HepG2 (cell line): ENCODE measurements at regions not wholly inside any gene's neighbourhood (a gene's known extent, or its start where the extent isn't known, plus 50 kb on each side); places are given as distances from the start of the nearest gene placed in this dataset.

Source experiments
- ATAC-seq: fragments of 200-7000 bp; cut with Tn5 transposase; 3 replicates; pipeline ENCODE4 v1.9.1; 2020; ENCODE audit warnings: mild to moderate bottlenecking, moderate library complexity
- BruUV-seq: library from RNA; stranded (reverse); fragments of 400-500 nt; replicated peaks from 2 replicates; lab custom pipeline; 2021; lab: Mats Ljungman, UMichigan
- CTCF ChIA-PET: fragments of 300-600 bp; formaldehyde crosslinking; extraction: SDS; loops from one replicate; lab custom pipeline; 2021; ENCODE audit warnings: low total read pairs, inconsistent platforms, low intra/inter-chr PET ratio; lab: Yijun Ruan, JAX
- POLR2A ChIA-PET: fragments of 350-600 bp; sonication (Branson Sonifier 250); formaldehyde crosslinking; loops from one replicate; lab custom pipeline; 2020; ENCODE audit warnings: antibody characterized with exemption, inconsistent platforms; lab: Yijun Ruan, JAX
- DNase-seq: peaks from one replicate; pipeline ENCODE4 v3.0.0-alpha.2; 2015; ENCODE audit warnings: low spot score
- FAIRE-seq: peaks from 3 replicates; lab custom pipeline; 2011; peaks lifted over from hg19 to GRCh38; lab: Jason Lieb, UNC
- H2AFZ ChIP-seq: one replicate; pipeline ENCODE4 v1.6.1; 2011; ENCODE audit warnings: low read length, inconsistent platforms
- H3K27ac ChIP-seq: fragments of 300-600 bp; 3 replicates; pipeline ENCODE4 v1.8.0; 2011; ENCODE audit warnings: mixed run types, mild to moderate bottlenecking, mixed read lengths, low read length, inconsistent platforms; ENCODE audit not compliant: insufficient read depth; ENCODE audit errors: extremely low read length
- H3K27me3 ChIP-seq, 2 experiments: fragments of 200-600 bp in 1 of 2; 2 replicates in 1 of 2; 3 replicates in 1 of 2; pipeline versions ENCODE4 v1.6.0 to v1.8.0; 2011; ENCODE audit warnings: low read length in 2 of 2, mild to moderate bottlenecking in 2 of 2, moderate library complexity in 2 of 2, inconsistent platforms in 1 of 2; ENCODE audit not compliant: insufficient read depth in 2 of 2, control insufficient read depth in 1 of 2
- H3K36me3 ChIP-seq, 2 experiments: fragments of 200-600 bp in 1 of 2; replicated peaks in 1 of 2; 2 replicates in 1 of 2; 3 replicates in 1 of 2; pipeline versions ENCODE4 v1.5.1 to v1.8.0; 2011; ENCODE audit warnings: low read length in 2 of 2, inconsistent platforms in 1 of 2; ENCODE audit not compliant: insufficient read depth in 2 of 2, control insufficient read depth in 1 of 2
- H3K4me1 ChIP-seq: 2 replicates; pipeline ENCODE4 v1.5.1; 2012; ENCODE audit warnings: low read length, inconsistent platforms; ENCODE audit not compliant: insufficient read depth
- H3K4me2 ChIP-seq: 2 replicates; pipeline ENCODE4 v1.6.0; 2011; ENCODE audit warnings: low read depth, low read length, inconsistent platforms
- H3K4me3 ChIP-seq, 3 experiments: fragments of 200-600 bp in 1 of 3; sonication (generic), shearing (Covaris generic) in 1 of 3; replicated peaks in 1 of 3; 2 replicates each; pipeline ENCODE4 v1.5.1; 2011 to 2016; ENCODE audit warnings: low read length in 3 of 3, inconsistent platforms in 2 of 3, low read depth in 2 of 3, mild to moderate bottlenecking in 2 of 3, control low read depth in 1 of 3, mixed read lengths in 1 of 3; ENCODE audit not compliant: insufficient read depth in 1 of 3
- H3K79me2 ChIP-seq: one replicate; pipeline ENCODE4 v1.6.1; 2011; ENCODE audit warnings: low read length, inconsistent platforms; ENCODE audit not compliant: insufficient read depth
- H3K9ac ChIP-seq: 2 replicates; pipeline ENCODE4 v1.6.0; 2011; ENCODE audit warnings: mild to moderate bottlenecking, low read depth, low read length, inconsistent platforms; ENCODE audit not compliant: insufficient read depth
- H3K9me3 ChIP-seq: 2 replicates; pipeline ENCODE4 v1.5.1; 2012; ENCODE audit warnings: mild to moderate bottlenecking, low read length
- H4K20me1 ChIP-seq: 2 replicates; pipeline ENCODE4 v1.6.0; 2011; ENCODE audit warnings: inconsistent platforms, mild to moderate bottlenecking, low read length, moderate library complexity; ENCODE audit not compliant: insufficient read depth
- BCL3 ChIP-seq: sonication (generic); formaldehyde crosslinking; IDR thresholded peaks from 2 replicates; pipeline ENCODE4 v1.5.1; 2020; ENCODE audit warnings: mild to moderate bottlenecking, missing genetic modification reagents, moderate library complexity
- HNRNPUL1 ChIP-seq: fragments of 200-400 bp; formaldehyde crosslinking; IDR thresholded peaks from 2 replicates; pipeline ENCODE4 v1.6.1; 2017; ENCODE audit warnings: low read depth, mild to moderate bottlenecking, low read length, moderate library complexity
- MXD4 ChIP-seq: IDR thresholded peaks from 2 replicates; pipeline ENCODE4 v1.6.1; 2016; ENCODE audit warnings: mild to moderate bottlenecking, missing biosample characterization, missing genetic modification reagents
- MYNN ChIP-seq: sonication (generic); formaldehyde crosslinking; IDR thresholded peaks from 2 replicates; pipeline ENCODE4 v1.4.0; 2020; ENCODE audit warnings: mild to moderate bottlenecking, low read depth, missing genetic modification reagents
- NR2F1 ChIP-seq, 2 experiments: fragments of 450-650 bp in 1 of 2; formaldehyde crosslinking in 1 of 2; IDR thresholded peaks; 2 replicates each; pipeline versions ENCODE4 v1.5.0 to v1.6.1; 2016 to 2020; ENCODE audit warnings: mild to moderate bottlenecking in 1 of 2, missing compliant biosample characterization in 1 of 2, missing genetic modification reagents in 1 of 2, moderate library complexity in 1 of 2
- PAF1 ChIP-seq: IDR thresholded peaks from 2 replicates; pipeline ENCODE4 v1.6.1; 2016; ENCODE audit warnings: missing genetic modification reagents, missing compliant biosample characterization
- PAX8 ChIP-seq: sonication (generic); formaldehyde crosslinking; IDR thresholded peaks from 2 replicates; pipeline ENCODE4 v1.8.0; 2022; ENCODE audit warnings: mild to moderate bottlenecking, missing genetic modification reagents, borderline replicate concordance
- PHF5A ChIP-seq: IDR thresholded peaks from one replicate; pipeline ENCODE4 v1.6.1; 2018; ENCODE audit warnings: low read depth, missing genetic modification reagents; ENCODE audit not compliant: unreplicated experiment
- RFXANK ChIP-seq: IDR thresholded peaks from 2 replicates; pipeline ENCODE4 v1.6.1; 2016
- RXRB ChIP-seq: IDR thresholded peaks from 2 replicates; pipeline ENCODE4 v1.6.1; 2016; ENCODE audit warnings: borderline replicate concordance, missing genetic modification reagents, missing compliant biosample characterization
- SP2 ChIP-seq: sonication (generic); formaldehyde crosslinking; IDR thresholded peaks from 2 replicates; pipeline ENCODE4 v1.5.1; 2020; ENCODE audit warnings: mild to moderate bottlenecking, missing genetic modification reagents
- TSC22D2 ChIP-seq: sonication (generic); formaldehyde crosslinking; IDR thresholded peaks from 2 replicates; pipeline ENCODE4 v1.5.1; 2020; ENCODE audit warnings: missing genetic modification reagents, mild to moderate bottlenecking, borderline replicate concordance
- XBP1 ChIP-seq: sonication (generic); formaldehyde crosslinking; IDR thresholded peaks from 2 replicates; pipeline ENCODE4 v1.5.0; 2020; ENCODE audit warnings: missing genetic modification reagents
- ZBTB20 ChIP-seq: sonication (generic); formaldehyde crosslinking; IDR thresholded peaks from 2 replicates; pipeline ENCODE4 v1.8.1; 2023; ENCODE audit warnings: missing genetic modification reagents, low read depth, mild to moderate bottlenecking, borderline replicate concordance
- ZNF563 ChIP-seq: sonication (generic); formaldehyde crosslinking; IDR thresholded peaks from 2 replicates; pipeline ENCODE4 v1.8.0; 2022; ENCODE audit warnings: mild to moderate bottlenecking, moderate library complexity, missing genetic modification reagents
- ZNF629 ChIP-seq: sonication (generic); formaldehyde crosslinking; conservative IDR thresholded peaks from 2 replicates; pipeline ENCODE4 v1.5.0; 2020; ENCODE audit warnings: missing genetic modification reagents
- ZNF775 ChIP-seq: sonication (generic); formaldehyde crosslinking; IDR thresholded peaks from 2 replicates; pipeline ENCODE4 v1.4.0; 2020; ENCODE audit warnings: missing genetic modification reagents, mild to moderate bottlenecking, moderate library complexity, borderline replicate concordance
- WGBS: methylation state at CpG from one replicate; pipeline ENCODE4 v1.1.6; 2017; ENCODE audit warnings: low lambda C conversion rate; 5-methylcytosine and 5-hydroxymethylcytosine counted together
- in situ Hi-C: cut with HindIII; loops from 2 replicates; pipeline ENCODE4 v1.10.0; 2017; ENCODE audit warnings: low pct_unique_long_range_greater_than_20kb; ENCODE audit not compliant: extremely low pct_ligation_motif_present
- intact Hi-C: fragments of 100-400 bp; cut with micrococcal nuclease; formaldehyde crosslinking; loops from one replicate; pipeline ENCODE4 v1.10.0; 2022; ENCODE audit not compliant: unreplicated experiment
- TF ChIP-seq, protein P1 (sequence below): sonication (generic); formaldehyde crosslinking; IDR thresholded peaks from 2 replicates; pipeline ENCODE4 v1.5.0; 2020; ENCODE audit warnings: missing genetic modification reagents, mild to moderate bottlenecking, borderline replicate concordance

DNA sequence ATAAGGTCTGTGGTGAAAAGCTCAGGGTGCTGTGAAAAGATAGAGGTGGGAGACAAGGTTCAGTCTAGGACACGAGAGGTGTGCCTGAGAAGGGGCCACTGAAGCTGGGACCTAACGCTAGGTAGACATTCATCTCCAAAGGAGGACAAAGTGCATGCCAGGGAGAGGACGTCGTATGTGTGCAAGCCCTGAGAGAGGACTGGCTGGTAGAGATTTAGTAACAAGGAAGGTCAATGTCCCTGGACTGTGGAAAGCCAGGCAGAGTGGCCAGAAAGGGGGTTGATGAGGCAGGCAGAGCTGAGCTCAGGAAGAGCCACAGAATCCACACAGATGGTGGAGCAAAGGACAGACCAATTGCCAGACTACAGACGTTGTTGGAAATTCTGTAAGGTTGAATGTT, 817.6 kb downstream of the CCSER2 start:
- FAIRE-seq (no peak), ATAC-seq (peak; percentile 35; the same call in 1 of the 3 replicates), DNase-seq (no peak)
- no TSS peak for BruUV-seq
- Histone ChIP-seq H3K9me3 (no peaks in the 10 kb centered on the region), H3K27me3 (no peaks in the 10 kb centered on the region), H3K36me3 (no peaks in the 10 kb centered on the region), H4K20me1 (no peaks in the 10 kb centered on the region), H3K79me2 (no peaks in the 10 kb centered on the region), H3K27ac (no peak overlapping the region), H3K4me3 (no peak overlapping the region), H3K4me1 (no peaks in the 10 kb centered on the region), H3K9ac (no peak overlapping the region), H2AFZ (no peak overlapping the region), H3K4me2 (no peak overlapping the region)
- in situ Hi-C loops (no loop called here), intact Hi-C loops (no loop called here)
- ChIA-PET CTCF (no interaction called here), POLR2A (no interaction called here)
- TF ChIP-seq PAF1 = no peak
- TF ChIP-seq HNRNPUL1 = no peak
- no peak for TF ChIP-seq BCL3 (CRISPR knock-in tag)
- no peak for TF ChIP-seq PAX8 (CRISPR knock-in tag)
- TF ChIP-seq PHF5A (CRISPR knock-in tag) = no peak
- TF ChIP-seq MYNN = no peak
- TF ChIP-seq ZNF775 (CRISPR knock-in tag) = no peak
- no peak for TF ChIP-seq SP2 (CRISPR knock-in tag)
- TF ChIP-seq ZBTB20 = no peak
- TF ChIP-seq RFXANK (CRISPR knock-in tag) = no peak
- TF ChIP-seq XBP1 (CRISPR knock-in tag) = no peak
- no peak for TF ChIP-seq MXD4
- TF ChIP-seq RXRB (CRISPR knock-in tag) = no peak
- TF ChIP-seq ZNF629 (CRISPR knock-in tag) = no peak
- no peak for TF ChIP-seq NR2F1 (CRISPR knock-in tag; IDR thresholded peaks at IDR 0.05)
- TF ChIP-seq ZNF563 (CRISPR knock-in tag) = no peak
- TF ChIP-seq, protein P1, sequence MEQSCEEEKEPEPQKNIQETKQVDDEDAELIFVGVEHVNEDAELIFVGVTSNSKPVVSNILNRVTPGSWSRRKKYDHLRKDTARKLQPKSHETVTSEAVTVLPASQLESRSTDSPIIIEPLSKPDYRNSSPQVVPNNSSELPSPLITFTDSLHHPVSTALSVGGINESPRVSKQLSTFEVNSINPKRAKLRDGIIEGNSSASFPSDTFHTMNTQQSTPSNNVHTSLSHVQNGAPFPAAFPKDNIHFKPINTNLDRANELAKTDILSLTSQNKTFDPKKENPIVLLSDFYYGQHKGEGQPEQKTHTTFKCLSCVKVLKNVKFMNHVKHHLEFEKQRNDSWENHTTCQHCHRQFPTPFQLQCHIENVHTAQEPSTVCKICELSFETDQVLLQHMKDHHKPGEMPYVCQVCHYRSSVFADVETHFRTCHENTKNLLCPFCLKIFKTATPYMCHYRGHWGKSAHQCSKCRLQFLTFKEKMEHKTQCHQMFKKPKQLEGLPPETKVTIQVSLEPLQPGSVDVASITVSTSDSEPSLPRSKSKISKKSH (CRISPR knock-in tag) = no peak
- TF ChIP-seq TSC22D2 = no peak
- WGBS = 3% methylated on average over 5 of the region's 5 CpGs
